CD8-positive, alpha-beta memory T cell (primary cell): ENCODE measurements at regions not wholly inside any gene's neighbourhood (a gene's known extent, or its start where the extent isn't known, plus 50 kb on each side); places are given as distances from the start of the nearest gene placed in this dataset.

Experiments
- CTCF ChIA-PET: fragments of 350-600 bp; sonication (Branson Sonifier 250); formaldehyde crosslinking; loops from one replicate; lab custom pipeline; 2021; ENCODE audit warnings: antibody characterized with exemption; lab: Charles Lee
- POLR2A ChIA-PET: fragments of 350-600 bp; sonication (Branson Sonifier 250); formaldehyde crosslinking; loops from one replicate; lab custom pipeline; 2021; ENCODE audit warnings: antibody characterized with exemption; lab: Charles Lee
- DNase-seq, 5 donors: peaks; one replicate each; pipeline versions ENCODE4 v3.0.0 to v3.0.0-alpha.2; 2020 to 2022; ENCODE audit warnings: mixed read lengths in 1 of 5
- H3K27ac ChIP-seq: one replicate; pipeline ENCODE4 v1.7.0; 2013; ENCODE audit warnings: low read depth, mild to moderate bottlenecking, low read length, moderate library complexity
- H3K27me3 ChIP-seq: 2 replicates; pipeline ENCODE4 v1.7.0; 2013; ENCODE audit warnings: low read length, mild to moderate bottlenecking; ENCODE audit not compliant: insufficient read depth, poor library complexity, severe bottlenecking
- H3K36me3 ChIP-seq: 2 replicates; pipeline ENCODE4 v1.7.0; 2013; ENCODE audit warnings: mild to moderate bottlenecking, low read length, moderate library complexity; ENCODE audit not compliant: insufficient read depth
- H3K4me1 ChIP-seq: 2 replicates; pipeline ENCODE4 v1.7.0; 2013; ENCODE audit warnings: mild to moderate bottlenecking, low read length, moderate library complexity; ENCODE audit not compliant: insufficient read depth
- H3K4me3 ChIP-seq: 2 replicates; pipeline ENCODE4 v1.7.0; 2013; ENCODE audit warnings: mild to moderate bottlenecking, low read length
- H3K9me3 ChIP-seq: 2 replicates; pipeline ENCODE4 v1.7.0; 2013; ENCODE audit warnings: mild to moderate bottlenecking, low read length
- H3K27ac Mint-ChIP-seq, 8 donors: one replicate each; pipeline ENCODE4 v1.8.0; 2020 to 2021; ENCODE audit warnings: mixed read lengths in 8 of 8, mild to moderate bottlenecking in 6 of 8, inconsistent platforms in 3 of 8, moderate library complexity in 3 of 8
- H3K27me3 Mint-ChIP-seq, 2 donors: one replicate each; pipeline ENCODE4 v1.8.0; 2020 to 2021; ENCODE audit warnings: mixed read lengths in 2 of 2, mild to moderate bottlenecking in 1 of 2, moderate library complexity in 1 of 2
- H3K36me3 Mint-ChIP-seq, 3 donors: one replicate each; pipeline ENCODE4 v1.8.0; 2020 to 2021; ENCODE audit warnings: mixed read lengths in 3 of 3, inconsistent platforms in 1 of 3, mild to moderate bottlenecking in 1 of 3
- H3K4me1 Mint-ChIP-seq, 3 donors: one replicate each; pipeline ENCODE4 v1.8.0; 2020 to 2021; ENCODE audit warnings: mixed read lengths in 3 of 3, inconsistent platforms in 1 of 3, mild to moderate bottlenecking in 1 of 3
- H3K4me3 Mint-ChIP-seq, 7 donors: one replicate each; pipeline ENCODE4 v1.8.0; 2020 to 2021; ENCODE audit warnings: mixed read lengths in 7 of 7, mild to moderate bottlenecking in 6 of 7, moderate library complexity in 4 of 7, inconsistent platforms in 2 of 7
- H3K9me3 Mint-ChIP-seq, 5 donors: one replicate each; pipeline ENCODE4 v1.8.0; 2020 to 2022; ENCODE audit warnings: mixed read lengths in 5 of 5, mild to moderate bottlenecking in 3 of 5, moderate library complexity in 2 of 5, inconsistent platforms in 1 of 5

- Mint-ChIP-seq H3K9me3 (peaks cover 4 to 21% (median 6%) of the 10 kb centered on the region in 5 donors), H3K4me3 (no peak overlapping the region), H3K36me3 (no peaks in the 10 kb centered on the region), H3K27ac (no peak overlapping the region), H3K4me1 (no peaks in the 10 kb centered on the region), H3K27me3 (no peaks in the 10 kb centered on the region)
- Histone ChIP-seq H3K9me3 (no peaks in the 10 kb centered on the region), H3K4me1 (no peaks in the 10 kb centered on the region), H3K27me3 (no peaks in the 10 kb centered on the region), H3K4me3 (no peak overlapping the region), H3K27ac (no peak overlapping the region), H3K36me3 (no peaks in the 10 kb centered on the region)
- CTCF ChIA-PET, result no interaction called here
- DNase-seq, result no peak
- POLR2A ChIA-PET, result no interaction called here
Observed at GRCh38 chr13:61036715-61037114, 378.9 kb downstream of the PCDH20 start.

GRCh38 chr13:61030445-61030844 is 385.2 kb downstream of the PCDH20 start:
- H3K36me3 ChIP-seq, result no peaks in the 10 kb centered on the region
- no peaks in the 10 kb centered on the region for H3K4me1 ChIP-seq
- no peaks in the 10 kb centered on the region for H3K27me3 ChIP-seq
- CTCF ChIA-PET, result no interaction called here
- H3K4me3 ChIP-seq, result no peak overlapping the region
- POLR2A ChIA-PET, result no interaction called here
- H3K36me3 Mint-ChIP-seq, result no peaks in the 10 kb centered on the region
- H3K9me3 ChIP-seq, result no peaks in the 10 kb centered on the region
- no peaks in the 10 kb centered on the region for H3K4me1 Mint-ChIP-seq
- DNase-seq, result no peak
- no peak overlapping the region for H3K4me3 Mint-ChIP-seq
- peaks cover 2 to 20% (median 8%) of the 10 kb centered on the region in 5 donors for H3K9me3 Mint-ChIP-seq
- H3K27ac ChIP-seq, result no peak overlapping the region
- H3K27ac Mint-ChIP-seq, result no peak overlapping the region
- no peaks in the 10 kb centered on the region for H3K27me3 Mint-ChIP-seq

- Mint-ChIP-seq H3K36me3 (no peaks in the 10 kb centered on the region), H3K27me3 (no peaks in the 10 kb centered on the region), H3K4me3 (no peak overlapping the region), H3K27ac (no peak overlapping the region), H3K9me3 (peaks cover 2 to 15% (median 8%) of the 10 kb centered on the region in 5 donors), H3K4me1 (no peaks in the 10 kb centered on the region)
- no peak for DNase-seq
- H3K27me3 ChIP-seq, result no peaks in the 10 kb centered on the region
- no peaks in the 10 kb centered on the region for H3K4me1 ChIP-seq
- H3K27ac ChIP-seq, result no peak overlapping the region
- H3K36me3 ChIP-seq, result no peaks in the 10 kb centered on the region
- H3K4me3 ChIP-seq, result no peak overlapping the region
- POLR2A ChIA-PET, result no interaction called here
- no peaks in the 10 kb centered on the region for H3K9me3 ChIP-seq
- CTCF ChIA-PET, result no interaction called here
Observed at GRCh38 chr13:61029064-61029463, 386.6 kb downstream of the PCDH20 start.

- H3K4me1 ChIP-seq, result no peaks in the 10 kb centered on the region
- Mint-ChIP-seq H3K27me3 (no peaks in the 10 kb centered on the region), H3K4me1 (no peaks in the 10 kb centered on the region), H3K9me3 (peaks cover under 1 to 17% (median 5%) of the 10 kb centered on the region in 5 donors), H3K36me3 (no peaks in the 10 kb centered on the region), H3K27ac (no peak overlapping the region), H3K4me3 (no peak overlapping the region)
- H3K9me3 ChIP-seq, result no peaks in the 10 kb centered on the region
- no peaks in the 10 kb centered on the region for H3K36me3 ChIP-seq
- no peaks in the 10 kb centered on the region for H3K27me3 ChIP-seq
- POLR2A ChIA-PET, result no interaction called here
- H3K27ac ChIP-seq, result no peak overlapping the region
- no peak overlapping the region for H3K4me3 ChIP-seq
- CTCF ChIA-PET, result no interaction called here
- no peak for DNase-seq
Observed at GRCh38 chr13:61024046-61024445, 391.6 kb downstream of the PCDH20 start.

- H3K4me1 Mint-ChIP-seq, result no peaks in the 10 kb centered on the region
- H3K27me3 ChIP-seq, result no peaks in the 10 kb centered on the region
- no peaks in the 10 kb centered on the region for H3K27me3 Mint-ChIP-seq
- H3K36me3 ChIP-seq, result no peaks in the 10 kb centered on the region
- H3K9me3 ChIP-seq, result no peaks in the 10 kb centered on the region
- H3K36me3 Mint-ChIP-seq, result no peaks in the 10 kb centered on the region
- no peak overlapping the region for H3K4me3 ChIP-seq
- H3K9me3 Mint-ChIP-seq, result peaks cover 0 to 9% (median 6%) of the 10 kb centered on the region in 5 donors
- POLR2A ChIA-PET, result no interaction called here
- H3K4me1 ChIP-seq, result no peaks in the 10 kb centered on the region
- DNase-seq, result no peak
- CTCF ChIA-PET, result no interaction called here
- no peak overlapping the region for H3K4me3 Mint-ChIP-seq
- H3K27ac Mint-ChIP-seq, result no peak overlapping the region
- H3K27ac ChIP-seq, result no peak overlapping the region
Observed at GRCh38 chr13:61021838-61022237, 393.8 kb downstream of the PCDH20 start.

- no peaks in the 10 kb centered on the region for H3K27me3 Mint-ChIP-seq
- no peaks in the 10 kb centered on the region for H3K36me3 Mint-ChIP-seq
- no peak overlapping the region for H3K4me3 Mint-ChIP-seq
- ChIA-PET POLR2A (no interaction called here), CTCF (no interaction called here)
- H3K27ac ChIP-seq, result no peak overlapping the region
- no peaks in the 10 kb centered on the region for H3K4me1 Mint-ChIP-seq
- no peak overlapping the region for H3K27ac Mint-ChIP-seq
- no peaks in the 10 kb centered on the region for H3K4me1 ChIP-seq
- no peak for DNase-seq
- peaks cover 1 to 19% (median 10%) of the 10 kb centered on the region in 5 donors for H3K9me3 Mint-ChIP-seq
- H3K9me3 ChIP-seq, result no peaks in the 10 kb centered on the region
- no peak overlapping the region for H3K4me3 ChIP-seq
- H3K36me3 ChIP-seq, result no peaks in the 10 kb centered on the region
- no peaks in the 10 kb centered on the region for H3K27me3 ChIP-seq
Observed at GRCh38 chr13:61013796-61014195, 401.9 kb downstream of the PCDH20 start.

- Histone ChIP-seq H3K4me3 (no peak overlapping the region), H3K27ac (no peak overlapping the region), H3K9me3 (no peaks in the 10 kb centered on the region), H3K36me3 (no peaks in the 10 kb centered on the region), H3K4me1 (no peaks in the 10 kb centered on the region), H3K27me3 (no peaks in the 10 kb centered on the region)
- Mint-ChIP-seq H3K36me3 (no peaks in the 10 kb centered on the region), H3K9me3 (peaks cover 16 to 43% (median 17%) of the 10 kb centered on the region in 5 donors), H3K27ac (no peak overlapping the region), H3K4me1 (no peaks in the 10 kb centered on the region), H3K27me3 (no peaks in the 10 kb centered on the region), H3K4me3 (no peak overlapping the region)
- CTCF ChIA-PET, result no interaction called here
- POLR2A ChIA-PET, result no interaction called here
- DNase-seq, result no peak
Observed at GRCh38 chr13:61010358-61010757, 405.3 kb downstream of the PCDH20 start.

GRCh38 chr13:61002686-61003085 is 413.0 kb downstream of the PCDH20 start:
- no peaks in the 10 kb centered on the region for H3K36me3 ChIP-seq
- no peak overlapping the region for H3K4me3 ChIP-seq
- H3K27ac ChIP-seq, result no peak overlapping the region
- Mint-ChIP-seq H3K27me3 (no peaks in the 10 kb centered on the region), H3K9me3 (peaks cover 18 to 40% (median 18%) of the 10 kb centered on the region in 5 donors), H3K4me1 (no peaks in the 10 kb centered on the region), H3K27ac (no peak overlapping the region), H3K4me3 (no peak overlapping the region), H3K36me3 (no peaks in the 10 kb centered on the region)
- DNase-seq, result no peak
- H3K27me3 ChIP-seq, result no peaks in the 10 kb centered on the region
- ChIA-PET POLR2A (no interaction called here), CTCF (no interaction called here)
- no peaks in the 10 kb centered on the region for H3K4me1 ChIP-seq
- H3K9me3 ChIP-seq, result no peaks in the 10 kb centered on the region
